GM21526 (cell line): ENCODE measurements at regions not wholly inside any gene's neighbourhood (a gene's known extent, or its start where the extent isn't known, plus 50 kb on each side); places are given as distances from the start of the nearest gene placed in this dataset.
"Not testable (repeated sequence)": the region's sequence is repeated elsewhere in the genome, so short reads cannot be mapped to it uniquely, and the experiment has no call there.

Source experiments
- ATAC-seq: cut with Tn5 transposase; IDR thresholded peaks from one replicate; pipeline ENCODE4 v1.9.1; 2021; ENCODE audit warnings: moderate library complexity; ENCODE audit not compliant: unreplicated experiment, low FRiP score

DNA sequence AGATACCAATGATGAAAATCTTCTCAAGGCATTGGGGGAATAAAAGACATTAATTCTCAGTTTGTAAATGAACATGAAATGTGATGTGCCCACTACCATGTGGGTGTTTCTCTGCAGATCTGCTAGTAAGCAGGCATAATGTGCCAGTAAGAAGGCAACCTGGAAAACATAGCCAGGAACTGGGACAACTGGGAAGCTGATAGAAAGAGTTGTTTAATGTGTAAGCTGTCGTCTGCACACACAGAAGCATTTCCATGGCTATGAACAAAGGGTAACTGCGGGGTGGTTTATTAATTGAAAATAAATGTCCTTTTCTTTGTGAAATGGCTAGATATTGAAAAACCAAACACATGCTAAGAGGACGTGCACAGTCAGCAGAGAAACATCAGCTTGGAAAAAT is 52.0 kb downstream of the ZC3H11B start:
- no peak for ATAC-seq

DNA sequence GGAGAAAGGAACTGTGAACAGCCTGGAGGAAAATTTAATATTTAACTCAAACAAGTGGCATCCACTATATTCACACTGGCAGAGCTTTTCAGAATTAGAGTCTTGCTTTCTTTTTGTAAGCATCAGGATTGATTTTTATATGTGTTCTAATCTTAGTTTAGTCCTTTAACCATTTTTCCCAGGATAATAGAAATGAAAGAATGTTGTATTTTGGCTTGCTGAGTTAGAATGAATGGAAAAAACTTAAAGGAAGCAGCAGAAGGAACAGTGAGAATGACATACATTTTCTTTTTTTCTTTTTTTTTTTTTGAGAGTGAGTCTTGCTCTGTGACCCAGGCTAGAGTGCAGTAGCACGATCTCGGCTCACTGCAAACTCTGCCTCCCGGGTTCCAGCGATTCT is 53.0 kb downstream of the ZC3H11B start:
- no peak for ATAC-seq

DNA sequence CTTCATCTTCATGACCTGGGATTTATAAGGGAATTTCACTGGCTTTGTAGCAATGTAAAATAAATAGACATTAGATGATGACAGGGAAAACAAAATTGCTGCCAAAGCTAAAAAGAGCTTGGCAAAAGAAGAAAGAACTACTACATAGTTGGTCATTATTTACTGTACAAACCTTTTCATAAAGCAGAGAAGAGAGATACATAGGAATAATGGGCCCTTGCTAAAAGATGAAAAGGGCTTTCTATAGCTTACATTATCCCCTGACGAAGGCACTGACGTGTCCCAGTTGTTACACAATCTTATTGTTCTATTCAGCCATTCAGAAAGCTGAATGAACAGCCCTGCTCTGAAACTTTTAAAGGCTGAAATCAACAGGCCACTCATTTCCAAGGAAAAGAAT is 57.1 kb downstream of the ZC3H11B start:
- no peak for ATAC-seq

DNA sequence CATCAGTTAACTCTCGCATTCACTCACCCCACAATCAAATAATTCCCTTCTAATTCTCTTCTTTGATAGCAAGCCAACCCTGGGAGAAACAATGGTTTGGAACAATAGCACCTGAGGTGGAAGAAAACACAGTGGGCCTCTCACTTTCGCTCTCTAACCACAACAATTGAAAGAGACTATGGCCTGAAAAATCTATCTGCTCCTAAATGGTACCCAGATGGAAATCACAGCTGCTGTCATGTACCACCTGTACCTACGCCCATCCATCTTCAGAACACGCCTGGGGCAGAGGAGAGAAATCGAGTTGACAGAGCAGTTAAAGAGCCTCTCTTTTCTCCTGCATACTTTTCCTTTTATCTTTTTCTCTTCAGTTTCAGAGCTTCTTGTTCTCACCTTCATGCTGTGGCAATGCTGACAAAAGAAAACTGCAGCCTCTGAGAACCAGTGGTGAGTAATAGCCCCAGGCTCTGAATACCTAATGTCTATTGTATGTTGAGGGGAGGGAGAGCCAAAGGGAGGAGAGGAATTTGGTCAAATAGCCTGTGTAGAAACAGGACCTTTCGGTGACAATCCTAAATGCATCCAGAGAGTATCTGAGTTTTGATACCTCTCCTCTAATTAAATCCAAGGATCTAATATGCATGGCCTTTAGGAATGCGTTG is 57.7 kb downstream of the ZC3H11B start:
- no peak for ATAC-seq

DNA sequence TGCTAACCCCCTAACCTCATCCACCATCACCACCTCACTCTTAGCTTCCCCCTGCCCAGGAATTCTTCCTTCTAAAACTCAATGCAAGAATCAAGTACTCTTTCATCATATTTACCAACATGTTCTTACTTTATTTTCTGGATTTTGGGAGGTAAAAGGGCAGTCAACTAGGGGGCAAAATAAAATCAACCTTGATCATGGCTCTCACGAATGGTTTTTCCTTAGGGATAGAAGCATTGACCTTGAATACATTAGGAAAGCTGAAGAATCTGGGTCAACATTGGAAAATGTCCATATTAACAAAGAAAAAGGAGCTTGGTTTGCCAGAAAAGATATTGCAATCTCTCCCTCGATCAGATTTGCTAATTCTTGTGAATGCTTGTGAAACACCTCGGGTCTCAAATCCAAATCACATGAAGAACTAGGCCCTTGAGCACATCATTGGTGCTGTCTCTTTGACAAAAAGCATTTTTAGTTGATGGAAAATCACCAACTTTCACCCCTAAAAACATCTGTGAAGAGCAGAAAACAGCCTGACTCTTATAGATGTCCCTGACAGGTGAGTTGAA is 58.9 kb downstream of the ZC3H11B start:
- no peak for ATAC-seq

DNA sequence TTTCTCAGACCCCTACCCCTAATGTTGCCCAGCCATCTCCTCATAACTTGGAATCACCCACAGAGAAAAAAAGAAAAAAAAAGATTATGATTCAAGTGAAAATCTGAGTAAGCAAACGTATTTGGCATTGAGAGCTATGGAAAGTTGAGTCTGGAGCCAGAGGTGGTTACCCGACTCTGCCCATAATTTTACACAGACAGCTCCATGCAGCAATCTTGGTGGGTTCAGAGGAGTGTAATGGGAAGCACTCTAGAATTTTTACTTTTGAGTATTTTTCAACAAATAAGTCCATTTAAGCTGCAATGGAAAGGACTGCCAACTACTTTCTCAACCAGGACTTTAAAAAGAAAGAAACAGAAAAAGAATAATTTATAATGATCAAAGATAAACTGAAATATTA is 62.7 kb downstream of the ZC3H11B start:
- ATAC-seq: no peak

DNA sequence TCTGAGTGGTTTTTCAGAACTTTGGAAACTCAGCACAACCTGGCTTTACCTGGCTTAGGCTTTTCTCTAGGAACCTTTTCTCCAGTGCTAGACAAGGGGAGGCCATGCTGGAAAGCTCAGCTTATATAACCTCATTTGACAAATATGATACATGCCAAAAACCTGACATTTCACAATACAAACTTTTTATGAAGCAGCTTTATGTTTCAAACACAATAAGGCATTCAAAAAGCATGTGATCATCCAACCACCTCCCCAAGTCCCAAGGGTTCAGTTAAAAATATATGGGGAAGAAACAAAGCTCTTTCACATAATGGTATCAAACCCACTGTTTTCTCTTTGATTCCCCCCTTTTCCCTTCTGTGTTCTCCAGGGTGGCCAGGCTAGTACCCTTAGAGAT is 63.7 kb downstream of the ZC3H11B start:
- ATAC-seq: no peak

DNA sequence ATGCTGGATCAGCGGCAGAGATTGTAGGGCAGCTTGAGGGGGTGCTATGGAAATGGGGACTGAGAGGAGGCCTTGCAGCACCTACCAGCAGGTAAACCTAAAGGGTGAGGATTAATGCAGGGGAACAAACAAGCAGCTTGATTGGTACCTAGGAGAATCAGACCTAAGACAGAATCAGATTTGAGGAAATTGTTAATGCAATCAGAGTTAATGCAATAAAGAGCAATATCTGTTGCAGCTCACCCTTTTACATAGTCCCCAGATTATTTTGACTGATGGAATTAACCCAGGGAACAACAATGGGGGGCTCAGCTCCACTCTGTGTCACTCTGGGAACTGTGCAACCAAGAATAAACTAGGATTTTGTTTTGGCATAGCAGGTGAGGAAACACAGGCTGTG is 64.5 kb downstream of the ZC3H11B start:
- ATAC-seq: no peak

DNA sequence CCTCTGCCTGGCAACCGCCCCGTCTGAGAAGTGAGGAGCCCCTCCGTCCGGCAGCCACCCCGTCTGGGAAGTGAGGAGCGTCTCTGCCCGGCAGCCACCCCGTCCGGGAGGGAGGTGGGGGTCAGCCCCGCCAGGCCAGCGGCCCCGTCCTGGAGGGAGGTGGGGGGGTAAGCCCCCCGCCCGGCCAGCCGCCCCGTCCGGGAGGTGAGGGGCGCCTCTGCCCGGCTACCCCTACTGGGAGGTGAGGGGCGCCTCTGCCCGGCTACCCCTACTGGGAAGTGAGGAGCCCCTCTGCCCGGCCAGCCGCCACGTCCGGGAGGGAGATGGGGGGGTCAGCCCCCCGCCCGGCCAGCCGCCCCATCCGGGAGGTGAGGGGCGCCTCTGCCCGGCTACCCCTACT is 67.1 kb downstream of the ZC3H11B start:
- ATAC-seq: not testable (repeated sequence)

DNA sequence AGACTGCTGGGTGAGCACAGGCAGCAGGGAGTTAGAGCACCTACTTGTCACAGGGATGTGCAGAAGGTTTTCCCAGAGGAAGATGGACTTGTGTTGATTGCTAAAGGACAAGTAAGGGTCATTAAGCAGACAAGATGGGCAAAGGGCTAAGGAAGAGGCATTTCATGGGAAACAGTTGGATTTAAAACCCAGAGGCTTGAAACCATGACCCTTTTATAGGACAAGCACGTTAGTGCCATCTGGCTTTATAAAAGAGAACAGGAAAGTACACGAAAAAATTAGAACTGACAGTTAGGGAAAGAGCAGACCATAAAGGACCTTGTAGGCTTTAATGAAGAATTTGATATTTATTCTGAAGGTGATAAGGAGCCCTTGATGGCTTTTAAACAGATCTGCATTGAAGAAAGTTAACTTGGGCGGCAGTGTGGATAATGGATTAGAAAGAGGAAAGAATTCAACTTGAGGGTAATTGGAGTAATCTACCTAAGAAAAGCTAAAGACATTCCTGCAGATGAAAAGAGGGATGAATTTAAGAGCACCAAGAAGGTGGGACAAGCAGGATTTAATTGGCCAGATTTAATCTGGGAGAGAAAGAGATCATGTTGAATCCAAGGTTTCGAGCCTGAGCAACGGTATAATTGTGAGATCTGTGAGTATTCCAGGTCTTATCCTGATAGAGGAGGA is 68.6 kb downstream of the ZC3H11B start:
- ATAC-seq: no peak

DNA sequence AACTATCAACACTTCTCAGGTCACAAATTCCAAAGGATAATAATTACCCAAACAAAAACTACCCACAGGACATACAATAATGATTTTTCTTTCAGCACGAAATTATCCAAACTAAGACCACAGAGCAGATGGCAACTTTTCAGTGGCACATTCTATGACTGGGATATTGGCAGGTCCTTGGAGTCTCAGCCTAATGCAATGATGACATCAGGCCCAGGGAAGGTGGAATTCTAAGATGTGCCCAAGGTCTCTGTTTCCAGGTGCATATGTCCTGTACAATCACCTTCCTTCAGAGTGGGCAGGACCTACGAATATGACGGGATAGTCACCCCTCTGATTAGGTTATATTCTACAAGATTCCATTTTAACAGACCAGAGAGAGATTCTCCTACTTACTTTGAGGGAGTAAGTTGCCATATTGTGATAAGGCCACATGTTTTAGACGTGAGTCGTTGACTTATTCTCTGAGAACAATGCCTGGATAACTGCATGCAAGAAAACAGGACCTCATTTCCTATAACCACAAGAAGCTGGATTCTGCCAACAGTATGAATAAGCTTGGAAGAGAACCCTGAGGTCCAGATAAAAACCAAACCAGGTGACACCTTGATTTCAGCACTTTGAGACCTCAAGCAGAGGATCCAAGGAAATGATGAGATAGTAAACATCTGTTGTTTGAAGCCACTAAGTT is 69.9 kb downstream of the ZC3H11B start:
- no peak for ATAC-seq

DNA sequence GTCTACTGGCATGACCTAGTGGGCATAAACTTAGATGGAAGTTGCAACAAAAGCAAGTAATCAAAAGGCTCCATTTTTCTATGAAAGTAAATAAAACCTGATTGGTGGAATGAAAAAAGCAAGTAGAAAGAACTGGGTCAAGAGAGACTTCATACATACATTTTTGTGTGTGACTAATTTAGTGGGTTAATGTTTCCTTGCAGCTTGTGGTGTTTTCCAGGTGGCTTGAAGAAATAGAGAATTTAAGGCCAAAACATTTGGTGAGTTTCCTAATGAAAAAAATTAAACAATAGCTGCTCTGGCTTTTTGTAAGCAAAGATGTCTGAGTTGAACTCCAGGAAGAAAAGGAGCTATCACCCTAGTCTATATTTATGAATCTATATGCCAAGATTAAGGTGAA is 71.0 kb downstream of the ZC3H11B start:
- ATAC-seq: no peak

DNA sequence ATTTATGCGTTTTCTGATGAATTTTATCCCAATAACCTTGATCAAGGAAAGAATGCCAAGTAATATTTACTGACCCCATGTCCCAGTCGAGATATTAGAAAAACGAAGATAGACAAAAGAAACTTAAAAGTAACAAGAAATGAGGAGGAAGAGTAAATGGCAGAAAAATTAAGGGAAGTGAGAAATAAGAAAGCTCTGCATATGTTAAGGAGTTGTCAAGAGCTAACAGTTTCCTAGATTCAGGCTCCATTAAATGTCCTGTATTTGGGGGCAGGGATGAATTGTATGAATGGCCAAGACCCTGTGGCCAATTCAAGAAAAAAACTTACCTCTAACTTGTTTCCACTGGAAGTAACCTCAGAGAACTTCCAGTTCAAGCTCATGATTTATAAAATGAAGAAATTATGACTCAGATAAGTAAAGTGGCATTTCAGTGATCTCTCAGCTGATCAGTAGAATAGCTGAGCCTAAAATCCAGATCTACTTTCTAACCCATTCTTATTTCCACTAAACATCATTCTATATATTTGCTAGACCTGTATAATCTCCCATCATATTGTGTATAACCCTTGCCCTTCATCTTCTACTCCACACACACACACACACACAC is 73.2 kb downstream of the ZC3H11B start:
- no peak for ATAC-seq

DNA sequence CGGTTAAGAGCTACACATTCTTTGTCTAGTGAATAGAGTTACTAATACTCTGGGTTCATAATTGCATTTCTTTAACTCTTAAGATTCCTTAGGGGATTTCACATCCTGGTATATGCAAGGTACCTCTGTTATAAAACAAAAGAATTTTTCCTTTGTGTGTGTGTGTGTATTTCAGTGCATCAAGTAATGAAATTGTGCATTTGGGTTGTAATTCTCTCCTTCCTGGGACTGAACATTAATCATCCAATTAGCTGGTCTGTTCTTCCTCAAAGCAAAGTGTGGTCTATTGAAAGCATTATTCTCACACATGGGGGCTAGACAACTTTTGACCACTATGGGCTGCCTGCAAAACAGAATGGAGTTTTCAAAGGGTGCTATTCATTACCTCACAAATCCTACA is 74.0 kb downstream of the ZC3H11B start:
- ATAC-seq: no peak

DNA sequence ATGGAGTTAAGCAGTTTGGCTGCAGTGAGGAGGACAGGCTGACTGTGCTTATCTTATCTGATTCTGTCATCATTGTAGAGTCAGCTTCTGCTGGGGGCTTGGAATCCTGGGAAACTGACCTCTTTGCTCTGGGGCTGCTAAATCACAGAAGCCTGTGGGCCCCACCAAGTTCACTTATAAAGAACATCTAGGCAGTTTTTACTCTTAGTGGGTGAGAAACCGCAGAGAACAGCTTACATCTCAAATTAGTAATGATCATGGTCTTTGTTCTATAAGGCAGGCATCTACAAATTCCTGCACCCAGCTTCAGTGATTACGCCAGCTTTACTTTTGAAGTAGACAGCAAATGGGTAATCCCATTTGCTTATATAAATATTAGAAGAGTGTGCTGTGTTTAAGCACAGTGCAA is 75.7 kb downstream of the ZC3H11B start:
- ATAC-seq: no peak

DNA sequence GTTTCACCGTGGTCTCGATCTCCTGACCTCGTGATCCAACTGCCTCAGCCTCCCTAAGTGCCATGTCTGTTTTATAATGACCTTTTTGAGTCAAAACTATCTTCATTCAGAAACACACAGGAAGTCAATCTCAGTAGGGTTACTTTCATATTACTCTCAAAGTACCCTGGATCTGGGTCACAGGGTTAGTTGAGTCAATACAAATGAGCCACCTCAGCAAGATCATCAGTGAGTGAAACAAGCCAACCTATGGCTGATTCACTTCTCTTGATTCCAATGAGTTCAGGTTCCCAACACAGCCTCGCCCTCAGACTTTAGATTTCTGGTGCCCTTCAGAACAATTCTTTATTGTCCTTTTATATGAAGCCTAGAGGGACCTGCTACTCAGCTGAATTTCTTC is 76.9 kb downstream of the ZC3H11B start:
- ATAC-seq: no peak

DNA sequence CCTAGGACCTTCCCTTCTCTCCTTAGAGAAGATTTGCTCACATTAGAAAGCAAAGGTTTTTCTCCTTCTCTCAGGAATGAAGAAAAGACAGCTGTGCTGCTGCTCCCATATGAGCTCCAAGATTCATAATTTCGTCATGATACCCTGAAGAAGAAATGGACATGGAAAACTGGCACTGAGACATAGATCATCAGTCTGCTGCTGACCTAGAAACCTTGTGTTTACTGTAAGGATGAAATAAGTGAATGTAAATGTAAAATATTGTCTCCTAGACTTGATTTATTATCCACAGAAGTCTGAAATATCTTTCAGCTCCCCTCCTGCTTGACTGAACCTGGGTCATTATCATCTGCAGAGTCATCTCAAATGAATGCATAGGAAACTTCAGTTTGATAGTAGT is 77.9 kb downstream of the ZC3H11B start:
- ATAC-seq: no peak

DNA sequence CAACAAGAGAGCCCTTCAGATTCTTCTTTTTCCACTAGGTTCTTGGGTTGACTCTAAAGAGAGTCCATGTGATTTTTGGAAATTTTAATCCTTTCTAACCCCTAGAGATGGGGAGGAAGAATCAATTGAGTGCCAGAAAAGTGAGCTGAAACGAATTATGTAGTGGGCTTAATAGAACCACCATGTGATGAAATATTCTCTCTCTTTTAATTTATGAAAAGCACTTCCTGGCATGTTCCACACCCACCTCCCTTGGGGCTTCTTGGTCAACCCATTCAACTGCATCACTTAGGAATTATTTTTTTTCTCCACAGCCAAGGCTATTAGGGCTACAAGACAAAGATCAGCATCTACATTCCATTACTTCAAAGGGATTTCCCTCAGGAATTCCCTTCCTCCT is 79.6 kb downstream of the ZC3H11B start:
- no peak for ATAC-seq

DNA sequence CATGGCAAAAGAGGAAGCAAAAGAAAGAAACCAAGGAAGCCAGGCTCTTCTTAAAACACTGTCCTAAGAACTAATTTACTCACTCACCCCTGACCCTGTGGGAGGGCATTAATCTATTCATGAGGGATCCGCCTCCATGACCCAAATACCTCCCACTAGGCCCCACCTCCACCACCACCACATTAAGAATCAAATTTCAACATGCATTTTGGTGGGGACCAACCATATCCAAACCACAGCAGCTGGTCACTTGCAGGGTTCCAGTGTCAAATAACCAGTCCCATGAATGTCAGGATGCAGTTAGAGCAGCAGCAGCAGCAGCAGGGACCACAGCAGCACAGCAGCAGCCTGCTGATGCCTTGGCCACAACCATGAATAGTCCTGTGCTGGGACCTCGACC is 83.8 kb downstream of the ZC3H11B start:
- no peak for ATAC-seq

DNA sequence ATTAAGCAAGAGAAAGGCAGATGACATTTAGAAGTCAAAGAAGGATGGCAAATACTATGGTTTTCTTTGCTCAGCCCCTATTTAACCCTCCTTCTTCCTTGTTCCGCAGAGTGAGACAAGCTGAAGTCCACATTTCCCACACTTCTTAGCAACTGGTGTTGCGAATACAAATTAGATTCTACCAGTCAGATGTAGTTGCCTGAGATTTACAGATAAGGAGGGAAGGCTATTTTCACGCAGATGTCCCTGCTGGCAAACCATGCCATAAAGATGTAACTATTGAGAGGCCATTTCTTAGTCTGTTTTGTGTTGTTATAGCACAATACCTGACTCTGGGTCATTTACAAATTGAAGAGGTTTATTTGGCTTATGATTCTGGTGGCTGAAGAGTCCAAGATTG is 84.3 kb downstream of the ZC3H11B start:
- ATAC-seq: no peak

DNA sequence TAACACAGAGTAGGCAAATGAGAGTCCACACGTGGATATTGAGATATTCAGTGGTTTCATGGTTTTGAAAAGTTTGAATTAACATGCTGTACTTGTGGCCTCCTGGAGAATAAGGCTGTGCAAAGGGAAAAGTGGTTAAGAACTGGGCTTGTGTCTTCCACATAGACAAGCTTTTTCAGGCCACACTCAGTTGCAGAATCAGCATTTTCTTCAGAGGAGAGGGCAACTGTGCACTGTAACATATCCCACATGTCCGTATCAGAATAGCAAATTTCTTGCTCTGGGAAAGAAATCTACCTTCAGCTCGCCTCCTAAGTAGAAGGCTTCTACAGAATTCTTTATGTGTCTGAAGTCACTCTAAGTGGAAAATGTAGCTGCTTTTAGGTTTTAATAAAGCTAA is 84.9 kb downstream of the ZC3H11B start:
- ATAC-seq: no peak
